Astrocyte of the cerebellum (primary cell): ENCODE measurements at regions not wholly inside any gene's neighbourhood (a gene's known extent, or its start where the extent isn't known, plus 50 kb on each side); places are given as distances from the start of the nearest gene placed in this dataset.

ENCODE experiments used
- DNase-seq: peaks from one replicate; pipeline ENCODE4 v3.0.0-alpha.2; 2011; ENCODE audit warnings: low read depth
- H3K4me3 ChIP-seq: 2 replicates; pipeline ENCODE4 v1.5.1; 2011; ENCODE audit warnings: mild to moderate bottlenecking, low read depth, low read length, moderate library complexity
- in situ Hi-C: cut with HindIII; loops from 2 replicates; pipeline ENCODE4 v1.10.0; 2017; ENCODE audit warnings: low sequenced_read_pairs
- TF ChIP-seq, protein P1 (sequence below): IDR thresholded peaks from 2 replicates; pipeline ENCODE4 v1.5.1; 2012; ENCODE audit warnings: low read length, low read depth, moderate library complexity, mild to moderate bottlenecking; ENCODE audit errors: missing control alignments

DNA sequence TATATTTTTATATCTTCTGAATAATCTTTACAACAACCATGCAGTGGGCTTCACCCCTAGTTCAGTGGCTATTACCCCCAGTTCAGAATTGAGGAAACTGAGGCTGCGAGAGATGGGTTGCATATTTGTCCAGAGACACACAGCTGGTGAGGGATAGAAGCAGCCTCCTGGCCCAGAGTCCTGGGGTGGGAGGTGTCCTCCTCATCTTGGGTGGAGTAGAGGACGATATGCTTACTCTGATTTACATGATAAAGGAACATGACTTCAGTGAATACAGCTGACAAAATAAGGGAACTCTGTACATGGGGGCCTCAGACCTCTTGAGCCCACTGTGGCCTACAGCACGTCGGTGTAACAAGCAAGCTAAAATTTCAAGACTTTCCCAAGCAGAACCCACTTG, 214.7 kb downstream of the FBXO15 start:
- no peak overlapping the region for H3K4me3 ChIP-seq
- DNase-seq = no peak
- TF ChIP-seq, protein P1, sequence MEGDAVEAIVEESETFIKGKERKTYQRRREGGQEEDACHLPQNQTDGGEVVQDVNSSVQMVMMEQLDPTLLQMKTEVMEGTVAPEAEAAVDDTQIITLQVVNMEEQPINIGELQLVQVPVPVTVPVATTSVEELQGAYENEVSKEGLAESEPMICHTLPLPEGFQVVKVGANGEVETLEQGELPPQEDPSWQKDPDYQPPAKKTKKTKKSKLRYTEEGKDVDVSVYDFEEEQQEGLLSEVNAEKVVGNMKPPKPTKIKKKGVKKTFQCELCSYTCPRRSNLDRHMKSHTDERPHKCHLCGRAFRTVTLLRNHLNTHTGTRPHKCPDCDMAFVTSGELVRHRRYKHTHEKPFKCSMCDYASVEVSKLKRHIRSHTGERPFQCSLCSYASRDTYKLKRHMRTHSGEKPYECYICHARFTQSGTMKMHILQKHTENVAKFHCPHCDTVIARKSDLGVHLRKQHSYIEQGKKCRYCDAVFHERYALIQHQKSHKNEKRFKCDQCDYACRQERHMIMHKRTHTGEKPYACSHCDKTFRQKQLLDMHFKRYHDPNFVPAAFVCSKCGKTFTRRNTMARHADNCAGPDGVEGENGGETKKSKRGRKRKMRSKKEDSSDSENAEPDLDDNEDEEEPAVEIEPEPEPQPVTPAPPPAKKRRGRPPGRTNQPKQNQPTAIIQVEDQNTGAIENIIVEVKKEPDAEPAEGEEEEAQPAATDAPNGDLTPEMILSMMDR = no peak
- in situ Hi-C loops = no loop called here

DNA sequence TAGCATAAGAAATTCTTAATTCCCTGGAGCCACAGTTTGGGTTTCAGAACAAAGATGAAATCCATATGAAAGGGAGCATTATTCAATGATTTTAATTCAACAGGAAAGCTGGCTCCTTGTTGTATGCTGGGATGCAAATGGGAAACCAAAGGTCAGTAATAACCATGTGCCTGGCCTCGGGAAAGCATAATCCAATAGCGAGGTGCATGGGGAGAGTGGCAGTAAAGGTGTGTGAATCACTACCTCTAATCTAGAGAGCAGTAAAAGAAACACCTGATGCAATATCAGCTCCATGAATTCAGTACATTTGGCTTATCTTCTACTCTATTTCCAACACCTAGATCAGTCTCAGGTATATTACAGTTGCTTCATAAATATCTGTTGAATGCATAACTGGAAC, 220.1 kb downstream of the FBXO15 start:
- no peak overlapping the region for H3K4me3 ChIP-seq
- DNase-seq = no peak
- in situ Hi-C loops = no loop called here
- TF ChIP-seq, protein P1 = no peak

DNA sequence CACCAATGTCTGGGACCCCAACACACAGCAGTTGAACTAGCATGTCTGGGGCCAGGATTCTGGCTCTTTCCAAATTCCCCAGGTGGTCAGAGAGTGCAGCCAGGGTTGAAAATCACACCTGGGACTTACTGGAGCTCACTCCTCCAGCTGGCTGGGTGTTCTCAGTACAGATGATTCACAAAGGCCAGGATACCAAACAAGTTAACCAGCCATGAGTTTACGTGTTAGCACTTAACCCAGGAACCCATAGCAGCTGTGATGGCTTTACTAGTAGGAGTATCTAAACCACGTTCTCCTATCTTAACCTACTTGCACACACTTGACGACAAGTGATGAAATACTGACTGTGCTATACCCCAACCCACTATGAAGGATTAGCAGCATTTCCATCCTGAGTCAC, 222.8 kb downstream of the FBXO15 start:
- in situ Hi-C loops = no loop called here

DNA sequence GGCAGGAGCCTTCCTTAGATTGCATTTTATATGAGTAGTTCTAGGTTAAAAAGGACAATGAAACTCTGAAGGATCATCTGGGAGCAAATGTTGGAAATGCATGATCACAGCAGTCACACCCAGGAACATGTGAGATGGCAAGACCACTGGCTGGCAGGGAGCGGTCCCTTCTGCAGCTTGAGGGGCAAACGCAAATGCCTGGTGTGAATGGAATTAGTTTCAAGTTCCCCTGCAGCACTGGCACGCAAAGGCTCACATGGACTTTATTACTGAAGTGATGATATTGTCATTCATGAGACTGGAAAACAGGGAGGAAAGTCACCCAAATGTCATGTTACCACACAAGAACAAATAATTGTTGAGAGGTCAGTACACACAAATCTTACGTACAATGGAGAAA, 223.3 kb downstream of the FBXO15 start:
- TF ChIP-seq, protein P1 = no peak
- in situ Hi-C loops = no loop called here
- H3K4me3 ChIP-seq = no peak overlapping the region
- DNase-seq = no peak

More for the DNA sequence above, 222.8 kb downstream of the FBXO15 start:
- no peak for DNase-seq
- TF ChIP-seq, protein P1 = no peak
- no peak overlapping the region for H3K4me3 ChIP-seq

DNA sequence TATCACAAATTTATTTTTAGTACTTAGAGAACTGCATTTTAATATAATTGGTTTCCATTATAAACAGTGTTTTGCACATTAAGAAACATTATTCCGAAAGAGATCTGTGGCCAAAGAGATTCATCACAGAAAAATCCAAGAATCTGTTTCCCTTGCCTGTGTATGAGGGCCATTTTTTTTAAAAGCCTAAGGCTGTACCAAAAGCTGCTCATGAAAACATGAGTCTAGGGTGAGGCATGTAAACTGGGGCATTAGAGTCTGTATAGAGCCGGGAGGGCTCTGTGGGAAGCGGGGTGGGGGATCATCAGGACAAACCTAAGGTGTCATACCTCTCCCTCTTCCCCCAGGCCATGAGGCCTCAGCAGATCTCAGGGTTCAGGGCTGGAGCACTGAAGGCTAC, 223.8 kb downstream of the FBXO15 start:
- no peak for DNase-seq

DNA sequence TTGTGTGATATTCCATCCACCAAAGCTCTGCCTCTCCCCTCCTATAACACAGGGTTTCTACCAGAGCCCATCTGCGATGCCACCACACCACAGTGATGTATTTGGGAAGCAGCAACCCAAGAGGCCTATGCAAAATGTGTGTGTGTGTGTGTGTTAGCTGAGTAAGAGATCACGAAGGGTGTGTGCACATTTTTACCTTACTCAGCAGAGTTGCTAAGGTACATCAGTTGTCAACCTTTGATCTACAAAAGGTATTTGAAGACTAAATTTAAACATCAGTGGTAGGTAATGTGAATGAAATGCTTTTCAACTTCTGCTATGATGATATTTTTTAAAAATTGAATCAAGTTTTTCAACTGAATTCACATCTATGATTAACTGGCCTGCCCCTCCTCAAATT, 227.6 kb downstream of the FBXO15 start:
- H3K4me3 ChIP-seq = no peak overlapping the region
- TF ChIP-seq, protein P1 = no peak
- DNase-seq = no peak
- in situ Hi-C loops = no loop called here

More for the DNA sequence above, 223.8 kb downstream of the FBXO15 start:
- in situ Hi-C loops = no loop called here
- no peak overlapping the region for H3K4me3 ChIP-seq
- TF ChIP-seq, protein P1 = no peak

DNA sequence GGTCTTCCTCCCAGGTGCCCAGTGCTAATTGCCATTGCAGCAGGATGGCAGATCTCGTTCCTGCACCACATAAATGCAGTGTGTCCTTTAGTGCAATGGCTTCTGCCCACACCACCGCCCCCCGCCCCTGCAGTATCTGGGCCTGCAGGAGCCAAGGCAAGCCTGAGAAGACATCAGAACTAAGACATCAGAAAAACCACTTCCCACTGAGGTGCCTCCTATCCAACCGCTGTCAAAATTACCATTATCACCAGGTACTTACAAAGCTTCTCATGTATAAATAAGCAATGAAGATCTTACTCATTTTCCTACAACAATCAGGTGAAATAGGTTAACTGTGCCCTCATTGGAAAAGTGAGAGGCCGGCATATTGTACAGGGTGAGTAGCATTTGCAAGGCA, 228.8 kb downstream of the FBXO15 start:
- TF ChIP-seq, protein P1 = no peak
- no peak for DNase-seq

More for the DNA sequence above, 228.8 kb downstream of the FBXO15 start:
- H3K4me3 ChIP-seq = no peak overlapping the region
- in situ Hi-C loops = no loop called here
